GM23338 (cell line): ENCODE measurements at regions not wholly inside any gene's neighbourhood (a gene's known extent, or its start where the extent isn't known, plus 50 kb on each side); places are given as distances from the start of the nearest gene placed in this dataset.

ENCODE experiments used
- ATAC-seq: fragments of 200-7000 bp; cut with Tn5 transposase; 3 replicates; pipeline ENCODE4 v1.9.1; 2020
- DNase-seq: peaks from one replicate; pipeline ENCODE4 v3.0.0-alpha.2; 2015; ENCODE audit warnings: low spot score
- H2AFZ ChIP-seq: fragments of 200-600 bp; sonication (generic); 2 replicates; pipeline ENCODE4 v1.8.0; 2016; ENCODE audit warnings: antibody characterized with exemption, mild to moderate bottlenecking, moderate library complexity
- H3F3A ChIP-seq: fragments of 200-600 bp; sonication (generic); replicated peaks from 2 replicates; pipeline ENCODE4 v1.8.0; 2017; ENCODE audit warnings: antibody characterized with exemption, mixed run types, low read depth
- H3K27ac ChIP-seq: fragments of 200-600 bp; sonication (generic); 2 replicates; pipeline ENCODE4 v1.6.1; 2016; ENCODE audit warnings: low read depth
- H3K27me3 ChIP-seq: fragments of 200-600 bp; sonication (generic); 2 replicates; pipeline ENCODE4 v1.8.0; 2016; ENCODE audit warnings: mild to moderate bottlenecking, mixed run types, moderate library complexity; ENCODE audit not compliant: insufficient read depth
- H3K36me3 ChIP-seq: fragments of 200-600 bp; sonication (generic); 2 replicates; pipeline ENCODE4 v1.8.0; 2016; ENCODE audit warnings: mild to moderate bottlenecking; ENCODE audit not compliant: insufficient read depth
- H3K4me1 ChIP-seq: fragments of 200-600 bp; sonication (generic); 2 replicates; pipeline ENCODE4 v1.8.0; 2016; ENCODE audit warnings: mild to moderate bottlenecking, moderate library complexity; ENCODE audit not compliant: insufficient read depth
- H3K4me2 ChIP-seq: fragments of 200-600 bp; sonication (generic); 2 replicates; pipeline ENCODE4 v1.7.1; 2017; ENCODE audit warnings: mixed run types
- H3K4me3 ChIP-seq: fragments of 200-600 bp; sonication (generic); 2 replicates; pipeline ENCODE4 v1.6.1; 2016; ENCODE audit warnings: mixed run types
- H3K79me2 ChIP-seq: fragments of 200-600 bp; sonication (generic); replicated peaks from 2 replicates; pipeline ENCODE4 v1.8.0; 2017; ENCODE audit warnings: mild to moderate bottlenecking; ENCODE audit not compliant: insufficient read depth
- H3K9me2 ChIP-seq: fragments of 200-600 bp; sonication (generic); 2 replicates; pipeline ENCODE4 v1.8.0; 2017; ENCODE audit not compliant: insufficient read depth
- H4K20me1 ChIP-seq: fragments of 200-600 bp; sonication (generic); replicated peaks from 2 replicates; pipeline ENCODE4 v1.8.0; 2017; ENCODE audit warnings: mild to moderate bottlenecking; ENCODE audit not compliant: insufficient read depth
- H3K27ac Mint-ChIP-seq: 2 replicates; pipeline ENCODE4 v1.8.0; 2020; ENCODE audit warnings: inconsistent platforms, mild to moderate bottlenecking, moderate library complexity, mixed read lengths
- H3K27me3 Mint-ChIP-seq: 3 replicates; pipeline ENCODE4 v1.8.0; 2022; ENCODE audit warnings: low read depth, mild to moderate bottlenecking, moderate library complexity, mixed read lengths, inconsistent platforms; ENCODE audit not compliant: insufficient read depth, poor library complexity
- H3K36me3 Mint-ChIP-seq: 3 replicates; pipeline ENCODE4 v1.8.0; 2021; ENCODE audit warnings: low read depth, mild to moderate bottlenecking, inconsistent platforms, moderate library complexity, mixed read lengths
- H3K4me1 Mint-ChIP-seq: 3 replicates; pipeline ENCODE4 v1.8.0; 2020; ENCODE audit warnings: mild to moderate bottlenecking, inconsistent platforms, mixed read lengths
- H3K4me3 Mint-ChIP-seq: 3 replicates; pipeline ENCODE4 v1.8.0; 2021; ENCODE audit warnings: moderate library complexity, mild to moderate bottlenecking, inconsistent platforms, mixed read lengths
- H3K9me3 Mint-ChIP-seq: 3 replicates; pipeline ENCODE4 v1.8.0; 2020; ENCODE audit warnings: moderate library complexity, mild to moderate bottlenecking, inconsistent platforms, mixed read lengths
- CREB1 ChIP-seq: fragments of 250-450 bp; sonication (Bioruptor Pico); IDR thresholded peaks from 2 replicates; pipeline ENCODE4 v1.5.0; 2020; ENCODE audit warnings: low read depth, mild to moderate bottlenecking, moderate library complexity
- EZH2 ChIP-seq: fragments of 200-600 bp; sonication (generic); IDR thresholded peaks from one replicate; pipeline ENCODE4 v1.8.0; 2017; ENCODE audit warnings: antibody characterized with exemption, mild to moderate bottlenecking, low read depth; ENCODE audit not compliant: unreplicated experiment
- EZH2phosphoT487 ChIP-seq: fragments of 200-600 bp; sonication (generic); IDR thresholded peaks from one replicate; pipeline ENCODE4 v1.8.1; 2018; ENCODE audit warnings: antibody characterized with exemption; ENCODE audit not compliant: unreplicated experiment
- NANOG ChIP-seq: IDR thresholded peaks from 2 replicates; pipeline ENCODE4 v1.6.1; 2016; ENCODE audit warnings: antibody characterized with exemption, borderline replicate concordance
- ZNF331 ChIP-seq: fragments of 250-450 bp; sonication (Bioruptor Pico); IDR thresholded peaks from 2 replicates; pipeline ENCODE4 v1.5.0; 2020; ENCODE audit warnings: low read depth, mild to moderate bottlenecking, moderate library complexity
- TF ChIP-seq, protein P1 (sequence below): IDR thresholded peaks from 2 replicates; pipeline ENCODE4 v1.6.1; 2016; ENCODE audit warnings: antibody characterized with exemption
- TF ChIP-seq, protein P2 (sequence below), 2 experiments: fragments of 200-600 bp in 1 of 2; sonication (generic) in 1 of 2; conservative IDR thresholded peaks; 2 replicates each; pipeline versions ENCODE4 v1.5.1 to v1.6.1; 2016 to 2017; ENCODE audit warnings: antibody characterized with exemption in 2 of 2, low read depth in 2 of 2, mild to moderate bottlenecking in 2 of 2, moderate library complexity in 1 of 2
- TF ChIP-seq, protein P3 (sequence below): fragments of 250-450 bp; sonication (Bioruptor Pico); IDR thresholded peaks from 2 replicates; pipeline ENCODE4 v1.5.0; 2020; ENCODE audit warnings: mild to moderate bottlenecking, moderate library complexity

DNA sequence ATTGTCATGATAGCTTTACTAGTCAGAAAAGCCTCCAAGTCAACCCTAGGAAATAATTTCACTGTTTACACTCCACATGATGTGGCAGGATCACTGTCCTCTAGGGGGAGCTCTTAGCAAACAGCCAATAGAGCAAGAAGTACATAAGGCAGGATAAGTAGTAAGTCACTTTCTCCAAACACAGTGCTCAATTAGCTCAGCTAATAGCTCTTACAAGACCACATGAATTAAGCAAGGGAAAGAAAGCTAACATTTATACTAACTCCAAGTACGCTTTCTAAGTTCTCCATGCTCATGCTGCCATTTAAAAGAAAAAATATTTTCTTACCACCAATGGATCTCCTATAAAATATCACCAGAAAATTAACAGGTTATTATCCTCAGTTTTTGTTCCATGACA is 66.9 kb upstream of the LRIF1 start:
- DNase-seq: peak; percentile 87
- Histone ChIP-seq H2AFZ (no peak overlapping the region), H3K4me3 (no peak overlapping the region), H3K79me2 (no peaks in the 10 kb centered on the region), H3K9me2 (no peaks in the 10 kb centered on the region), H4K20me1 (no peaks in the 10 kb centered on the region), H3K4me2 (no peak overlapping the region), H3K27me3 (no peaks in the 10 kb centered on the region), H3K4me1 (no peaks in the 10 kb centered on the region), H3K36me3 (no peaks in the 10 kb centered on the region), H3F3A (no peaks in the 10 kb centered on the region), H3K27ac (no peak overlapping the region)
- Mint-ChIP-seq H3K27ac (no peak overlapping the region), H3K9me3 (peaks cover 12% of the 10 kb centered on the region), H3K27me3 (no peaks in the 10 kb centered on the region), H3K4me3 (no peak overlapping the region), H3K4me1 (peaks cover 13% of the 10 kb centered on the region; the same call in 2 of the 3 replicates), H3K36me3 (no peaks in the 10 kb centered on the region)
- TF ChIP-seq, protein P1, sequence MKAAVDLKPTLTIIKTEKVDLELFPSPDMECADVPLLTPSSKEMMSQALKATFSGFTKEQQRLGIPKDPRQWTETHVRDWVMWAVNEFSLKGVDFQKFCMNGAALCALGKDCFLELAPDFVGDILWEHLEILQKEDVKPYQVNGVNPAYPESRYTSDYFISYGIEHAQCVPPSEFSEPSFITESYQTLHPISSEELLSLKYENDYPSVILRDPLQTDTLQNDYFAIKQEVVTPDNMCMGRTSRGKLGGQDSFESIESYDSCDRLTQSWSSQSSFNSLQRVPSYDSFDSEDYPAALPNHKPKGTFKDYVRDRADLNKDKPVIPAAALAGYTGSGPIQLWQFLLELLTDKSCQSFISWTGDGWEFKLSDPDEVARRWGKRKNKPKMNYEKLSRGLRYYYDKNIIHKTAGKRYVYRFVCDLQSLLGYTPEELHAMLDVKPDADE: no peak
- TF ChIP-seq, protein P2, sequence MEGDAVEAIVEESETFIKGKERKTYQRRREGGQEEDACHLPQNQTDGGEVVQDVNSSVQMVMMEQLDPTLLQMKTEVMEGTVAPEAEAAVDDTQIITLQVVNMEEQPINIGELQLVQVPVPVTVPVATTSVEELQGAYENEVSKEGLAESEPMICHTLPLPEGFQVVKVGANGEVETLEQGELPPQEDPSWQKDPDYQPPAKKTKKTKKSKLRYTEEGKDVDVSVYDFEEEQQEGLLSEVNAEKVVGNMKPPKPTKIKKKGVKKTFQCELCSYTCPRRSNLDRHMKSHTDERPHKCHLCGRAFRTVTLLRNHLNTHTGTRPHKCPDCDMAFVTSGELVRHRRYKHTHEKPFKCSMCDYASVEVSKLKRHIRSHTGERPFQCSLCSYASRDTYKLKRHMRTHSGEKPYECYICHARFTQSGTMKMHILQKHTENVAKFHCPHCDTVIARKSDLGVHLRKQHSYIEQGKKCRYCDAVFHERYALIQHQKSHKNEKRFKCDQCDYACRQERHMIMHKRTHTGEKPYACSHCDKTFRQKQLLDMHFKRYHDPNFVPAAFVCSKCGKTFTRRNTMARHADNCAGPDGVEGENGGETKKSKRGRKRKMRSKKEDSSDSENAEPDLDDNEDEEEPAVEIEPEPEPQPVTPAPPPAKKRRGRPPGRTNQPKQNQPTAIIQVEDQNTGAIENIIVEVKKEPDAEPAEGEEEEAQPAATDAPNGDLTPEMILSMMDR (conservative IDR thresholded peaks at IDR 0.05; ENCODE audit: low read depth in 2 of 2): peak; percentile 86 to 98
- 0 out of 2 replicates have a peak, but pooled peaks have one; percentile 13 for TF ChIP-seq CREB1 (CRISPR knock-in tag)
- ATAC-seq: peak; percentile 92

DNA sequence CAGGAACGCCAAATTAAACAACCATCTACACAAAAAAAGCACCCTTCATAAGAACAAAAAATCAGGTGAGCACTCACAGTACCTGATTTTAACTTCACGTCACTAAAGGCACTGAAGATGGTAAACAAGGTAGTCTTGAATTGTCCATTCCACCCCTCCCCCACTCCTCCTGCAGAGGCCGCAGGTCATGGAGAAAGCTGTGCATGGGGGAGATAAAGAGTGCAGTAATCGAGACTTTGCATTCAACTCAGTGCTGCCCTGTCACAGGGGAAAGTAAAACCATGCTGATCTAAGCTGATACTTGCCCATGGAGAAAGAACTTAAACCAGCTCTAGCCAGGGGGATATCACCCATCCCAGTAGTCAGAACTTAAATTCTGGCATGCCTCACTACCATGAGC is 61.4 kb upstream of the LRIF1 start:
- H2AFZ ChIP-seq: peak overlapping the region; percentile 80
- no peaks in the 10 kb centered on the region for H3K9me2 ChIP-seq
- H3K79me2 ChIP-seq: no peaks in the 10 kb centered on the region
- ATAC-seq (no peak), DNase-seq (peak; percentile 13)
- no peaks in the 10 kb centered on the region for H3K36me3 ChIP-seq
- H3K27ac ChIP-seq: no peak overlapping the region
- no peaks in the 10 kb centered on the region for H3K27me3 ChIP-seq
- H3K4me2 ChIP-seq: no peak overlapping the region
- Mint-ChIP-seq H3K4me3 (no peak overlapping the region), H3K4me1 (peaks cover 4% of the 10 kb centered on the region; the same call in 1 of the 3 replicates), H3K36me3 (no peaks in the 10 kb centered on the region), H3K27ac (no peak overlapping the region), H3K27me3 (no peaks in the 10 kb centered on the region), H3K9me3 (peaks cover 3% of the 10 kb centered on the region; the same call in 2 of the 3 replicates)
- no peaks in the 10 kb centered on the region for H4K20me1 ChIP-seq
- no peak overlapping the region for H3K4me3 ChIP-seq
- H3K4me1 ChIP-seq: no peaks in the 10 kb centered on the region
- H3F3A ChIP-seq: no peaks in the 10 kb centered on the region
- TF ChIP-seq ZNF331 (no peak), CREB1 (CRISPR knock-in tag) (no peak), EZH2phosphoT487 (no peak), NANOG (no peak), EZH2 (no peak)
- TF ChIP-seq, protein P2 (conservative IDR thresholded peaks at IDR 0.05; ENCODE audit: low read depth in 2 of 2): no peak
- TF ChIP-seq, protein P1: no peak
- TF ChIP-seq, protein P3, sequence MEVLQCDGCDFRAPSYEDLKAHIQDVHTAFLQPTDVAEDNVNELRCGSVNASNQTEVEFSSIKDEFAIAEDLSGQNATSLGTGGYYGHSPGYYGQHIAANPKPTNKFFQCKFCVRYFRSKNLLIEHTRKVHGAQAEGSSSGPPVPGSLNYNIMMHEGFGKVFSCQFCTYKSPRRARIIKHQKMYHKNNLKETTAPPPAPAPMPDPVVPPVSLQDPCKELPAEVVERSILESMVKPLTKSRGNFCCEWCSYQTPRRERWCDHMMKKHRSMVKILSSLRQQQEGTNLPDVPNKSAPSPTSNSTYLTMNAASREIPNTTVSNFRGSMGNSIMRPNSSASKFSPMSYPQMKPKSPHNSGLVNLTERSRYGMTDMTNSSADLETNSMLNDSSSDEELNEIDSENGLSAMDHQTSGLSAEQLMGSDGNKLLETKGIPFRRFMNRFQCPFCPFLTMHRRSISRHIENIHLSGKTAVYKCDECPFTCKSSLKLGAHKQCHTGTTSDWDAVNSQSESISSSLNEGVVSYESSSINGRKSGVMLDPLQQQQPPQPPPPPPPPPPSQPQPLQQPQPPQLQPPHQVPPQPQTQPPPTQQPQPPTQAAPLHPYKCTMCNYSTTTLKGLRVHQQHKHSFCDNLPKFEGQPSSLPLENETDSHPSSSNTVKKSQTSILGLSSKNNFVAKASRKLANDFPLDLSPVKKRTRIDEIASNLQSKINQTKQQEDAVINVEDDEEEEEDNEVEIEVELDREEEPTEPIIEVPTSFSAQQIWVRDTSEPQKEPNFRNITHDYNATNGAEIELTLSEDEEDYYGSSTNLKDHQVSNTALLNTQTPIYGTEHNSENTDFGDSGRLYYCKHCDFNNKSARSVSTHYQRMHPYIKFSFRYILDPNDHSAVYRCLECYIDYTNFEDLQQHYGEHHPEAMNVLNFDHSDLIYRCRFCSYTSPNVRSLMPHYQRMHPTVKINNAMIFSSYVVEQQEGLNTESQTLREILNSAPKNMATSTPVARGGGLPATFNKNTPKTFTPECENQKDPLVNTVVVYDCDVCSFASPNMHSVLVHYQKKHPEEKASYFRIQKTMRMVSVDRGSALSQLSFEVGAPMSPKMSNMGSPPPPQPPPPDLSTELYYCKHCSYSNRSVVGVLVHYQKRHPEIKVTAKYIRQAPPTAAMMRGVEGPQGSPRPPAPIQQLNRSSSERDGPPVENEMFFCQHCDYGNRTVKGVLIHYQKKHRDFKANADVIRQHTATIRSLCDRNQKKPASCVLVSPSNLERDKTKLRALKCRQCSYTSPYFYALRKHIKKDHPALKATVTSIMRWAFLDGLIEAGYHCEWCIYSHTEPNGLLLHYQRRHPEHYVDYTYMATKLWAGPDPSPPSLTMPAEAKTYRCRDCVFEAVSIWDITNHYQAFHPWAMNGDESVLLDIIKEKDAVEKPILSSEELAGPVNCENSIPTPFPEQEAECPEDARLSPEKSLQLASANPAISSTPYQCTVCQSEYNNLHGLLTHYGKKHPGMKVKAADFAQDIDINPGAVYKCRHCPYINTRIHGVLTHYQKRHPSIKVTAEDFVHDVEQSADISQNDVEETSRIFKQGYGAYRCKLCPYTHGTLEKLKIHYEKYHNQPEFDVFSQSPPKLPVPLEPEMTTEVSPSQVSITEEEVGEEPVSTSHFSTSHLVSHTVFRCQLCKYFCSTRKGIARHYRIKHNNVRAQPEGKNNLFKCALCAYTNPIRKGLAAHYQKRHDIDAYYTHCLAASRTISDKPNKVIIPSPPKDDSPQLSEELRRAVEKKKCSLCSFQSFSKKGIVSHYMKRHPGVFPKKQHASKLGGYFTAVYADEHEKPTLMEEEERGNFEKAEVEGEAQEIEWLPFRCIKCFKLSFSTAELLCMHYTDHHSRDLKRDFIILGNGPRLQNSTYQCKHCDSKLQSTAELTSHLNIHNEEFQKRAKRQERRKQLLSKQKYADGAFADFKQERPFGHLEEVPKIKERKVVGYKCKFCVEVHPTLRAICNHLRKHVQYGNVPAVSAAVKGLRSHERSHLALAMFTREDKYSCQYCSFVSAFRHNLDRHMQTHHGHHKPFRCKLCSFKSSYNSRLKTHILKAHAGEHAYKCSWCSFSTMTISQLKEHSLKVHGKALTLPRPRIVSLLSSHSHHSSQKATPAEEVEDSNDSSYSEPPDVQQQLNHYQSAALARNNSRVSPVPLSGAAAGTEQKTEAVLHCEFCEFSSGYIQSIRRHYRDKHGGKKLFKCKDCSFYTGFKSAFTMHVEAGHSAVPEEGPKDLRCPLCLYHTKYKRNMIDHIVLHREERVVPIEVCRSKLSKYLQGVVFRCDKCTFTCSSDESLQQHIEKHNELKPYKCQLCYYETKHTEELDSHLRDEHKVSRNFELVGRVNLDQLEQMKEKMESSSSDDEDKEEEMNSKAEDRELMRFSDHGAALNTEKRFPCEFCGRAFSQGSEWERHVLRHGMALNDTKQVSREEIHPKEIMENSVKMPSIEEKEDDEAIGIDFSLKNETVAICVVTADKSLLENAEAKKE (CRISPR knock-in tag): no peak
